22Rv1 (cell line): ENCODE measurements at regions not wholly inside any gene's neighbourhood (a gene's known extent, or its start where the extent isn't known, plus 50 kb on each side); places are given as distances from the start of the nearest gene placed in this dataset.

Experiments used
- ZFX ChIP-seq: fragments of 450-650 bp; IDR thresholded peaks from 2 replicates; pipeline ENCODE4 v1.6.1; 2017; ENCODE audit warnings: antibody characterized with exemption, borderline replicate concordance
- TF ChIP-seq, protein P1 (sequence below): fragments of 450-650 bp; IDR thresholded peaks from 2 replicates; pipeline ENCODE4 v1.5.1; 2017; ENCODE audit warnings: mild to moderate bottlenecking

DNA sequence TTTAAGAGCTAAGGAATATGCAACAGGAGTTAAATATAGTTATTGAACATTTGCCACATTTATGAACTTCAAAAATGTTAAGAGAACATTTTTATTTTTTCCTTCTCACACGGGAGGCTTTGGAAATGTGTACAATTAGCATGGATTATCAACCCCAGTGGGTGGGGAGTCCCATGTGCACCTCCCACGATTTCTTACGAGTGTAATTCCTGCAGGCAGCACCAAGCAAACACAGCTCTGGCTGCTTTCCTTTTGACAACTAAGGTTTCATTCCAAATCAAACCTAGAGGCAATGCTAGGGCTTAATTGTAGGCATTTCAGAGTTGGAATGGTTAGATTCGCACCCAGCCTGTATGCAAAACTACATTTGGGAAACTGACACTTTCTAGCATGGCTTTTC, 460.9 kb downstream of the METTL15 start:
- TF ChIP-seq, protein P1, sequence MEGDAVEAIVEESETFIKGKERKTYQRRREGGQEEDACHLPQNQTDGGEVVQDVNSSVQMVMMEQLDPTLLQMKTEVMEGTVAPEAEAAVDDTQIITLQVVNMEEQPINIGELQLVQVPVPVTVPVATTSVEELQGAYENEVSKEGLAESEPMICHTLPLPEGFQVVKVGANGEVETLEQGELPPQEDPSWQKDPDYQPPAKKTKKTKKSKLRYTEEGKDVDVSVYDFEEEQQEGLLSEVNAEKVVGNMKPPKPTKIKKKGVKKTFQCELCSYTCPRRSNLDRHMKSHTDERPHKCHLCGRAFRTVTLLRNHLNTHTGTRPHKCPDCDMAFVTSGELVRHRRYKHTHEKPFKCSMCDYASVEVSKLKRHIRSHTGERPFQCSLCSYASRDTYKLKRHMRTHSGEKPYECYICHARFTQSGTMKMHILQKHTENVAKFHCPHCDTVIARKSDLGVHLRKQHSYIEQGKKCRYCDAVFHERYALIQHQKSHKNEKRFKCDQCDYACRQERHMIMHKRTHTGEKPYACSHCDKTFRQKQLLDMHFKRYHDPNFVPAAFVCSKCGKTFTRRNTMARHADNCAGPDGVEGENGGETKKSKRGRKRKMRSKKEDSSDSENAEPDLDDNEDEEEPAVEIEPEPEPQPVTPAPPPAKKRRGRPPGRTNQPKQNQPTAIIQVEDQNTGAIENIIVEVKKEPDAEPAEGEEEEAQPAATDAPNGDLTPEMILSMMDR: no peak
- no peak for TF ChIP-seq ZFX
